GM10248 (cell line): ENCODE measurements at regions not wholly inside any gene's neighbourhood (a gene's known extent, or its start where the extent isn't known, plus 50 kb on each side); places are given as distances from the start of the nearest gene placed in this dataset.

Experiments
- CTCF ChIA-PET: fragments of 300-600 bp; sonication (Branson Sonifier 250); formaldehyde crosslinking; extraction: SDS; loops from one replicate; lab custom pipeline; 2021; ENCODE audit warnings: antibody characterized with exemption; lab: Yijun Ruan, JAX
- POLR2A ChIA-PET: fragments of 350-650 bp; sonication (Branson Sonifier 250); formaldehyde crosslinking; extraction: SDS; loops from one replicate; lab custom pipeline; 2020; ENCODE audit warnings: antibody characterized with exemption; lab: Yijun Ruan, JAX
- DNase-seq: peaks from one replicate; pipeline ENCODE4 v3.0.0; 2012; ENCODE audit errors: extremely low spot score
- CTCF ChIP-seq: IDR thresholded peaks from 2 replicates; pipeline ENCODE4 v1.5.1; 2012; ENCODE audit warnings: mild to moderate bottlenecking, low read depth; ENCODE audit errors: extremely low read depth, missing control alignments, control extremely low read depth

DNA sequence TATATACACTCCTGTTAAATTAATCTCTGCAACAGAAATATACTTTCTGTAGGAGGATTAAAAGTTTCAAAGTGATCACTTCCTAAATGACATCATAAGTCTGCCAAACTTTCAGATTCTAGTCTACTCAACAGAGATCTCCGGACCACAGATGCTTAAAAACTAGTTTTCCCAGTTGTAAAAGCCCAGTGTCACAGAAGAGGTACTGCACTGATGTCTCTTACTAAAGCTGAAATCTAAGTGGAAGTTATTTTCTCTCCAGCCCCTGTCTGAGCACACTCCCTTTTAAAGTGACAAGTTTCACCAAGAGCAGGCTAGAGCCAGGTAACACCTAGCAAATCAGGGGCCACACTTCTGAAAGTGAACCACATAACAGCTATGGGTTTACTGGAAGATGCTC is 71.6 kb upstream of the DST start:
- POLR2A ChIA-PET, result no interaction called here
- no peak for TF ChIP-seq CTCF
- CTCF ChIA-PET, result interaction anchor here (1.2 to 6.4 kb wide), 7 partner anchors 13 to 135 kb away, joined by 3 to 63 read pairs (median 4); no protein-coding TSS in a partner anchor
- DNase-seq, result no peak

DNA sequence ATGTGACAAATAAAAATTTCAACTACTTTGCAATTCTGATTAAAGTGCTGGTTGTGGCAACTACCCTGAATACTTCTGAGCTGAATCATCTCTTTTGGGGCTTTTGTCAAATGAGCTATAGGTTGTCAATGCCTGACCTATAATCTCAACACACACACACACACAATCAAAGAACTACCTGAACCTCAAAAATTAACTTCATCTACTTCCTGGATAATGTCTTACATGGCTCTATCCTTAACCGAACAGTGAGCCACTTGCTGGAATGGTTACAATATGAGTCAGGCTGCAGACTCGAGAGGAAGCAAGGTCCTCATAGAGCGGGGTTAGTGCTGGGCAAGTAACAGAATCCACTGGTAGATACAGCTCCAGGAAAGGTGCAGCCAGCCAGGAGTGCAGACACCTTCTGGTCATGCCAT is 70.6 kb upstream of the DST start:
- TF ChIP-seq CTCF, result no peak
- ChIA-PET POLR2A (interaction anchor here (0.5 kb wide), 1 partner anchor 137 kb away, joined by 3 read pairs; no protein-coding TSS in a partner anchor), CTCF (interaction anchor here (0.8 to 6.4 kb wide), 16 partner anchors 12 to 242 kb away, joined by 3 to 63 read pairs (median 4); partner anchors contain the start of gene BEND6)
- DNase-seq, result no peak

- POLR2A ChIA-PET, result no interaction called here
- TF ChIP-seq CTCF, result no peak
- no peak for DNase-seq
- CTCF ChIA-PET, result interaction anchor here (0.9 to 6.4 kb wide), 9 partner anchors 8 to 139 kb away, joined by 3 to 63 read pairs (median 11); no protein-coding TSS in a partner anchor
Observed at GRCh38 chr6:56710967-56711366, 68.3 kb upstream of the DST start.

- ChIA-PET CTCF (interaction anchor here (0.7 to 6.4 kb wide), 26 partner anchors 8 to 340 kb away, joined by 3 to 63 read pairs (median 4); no protein-coding TSS in a partner anchor), POLR2A (no interaction called here)
- no peak for TF ChIP-seq CTCF
- no peak for DNase-seq
Observed at GRCh38 chr6:56709650-56710049, 67.0 kb upstream of the DST start.

DNA sequence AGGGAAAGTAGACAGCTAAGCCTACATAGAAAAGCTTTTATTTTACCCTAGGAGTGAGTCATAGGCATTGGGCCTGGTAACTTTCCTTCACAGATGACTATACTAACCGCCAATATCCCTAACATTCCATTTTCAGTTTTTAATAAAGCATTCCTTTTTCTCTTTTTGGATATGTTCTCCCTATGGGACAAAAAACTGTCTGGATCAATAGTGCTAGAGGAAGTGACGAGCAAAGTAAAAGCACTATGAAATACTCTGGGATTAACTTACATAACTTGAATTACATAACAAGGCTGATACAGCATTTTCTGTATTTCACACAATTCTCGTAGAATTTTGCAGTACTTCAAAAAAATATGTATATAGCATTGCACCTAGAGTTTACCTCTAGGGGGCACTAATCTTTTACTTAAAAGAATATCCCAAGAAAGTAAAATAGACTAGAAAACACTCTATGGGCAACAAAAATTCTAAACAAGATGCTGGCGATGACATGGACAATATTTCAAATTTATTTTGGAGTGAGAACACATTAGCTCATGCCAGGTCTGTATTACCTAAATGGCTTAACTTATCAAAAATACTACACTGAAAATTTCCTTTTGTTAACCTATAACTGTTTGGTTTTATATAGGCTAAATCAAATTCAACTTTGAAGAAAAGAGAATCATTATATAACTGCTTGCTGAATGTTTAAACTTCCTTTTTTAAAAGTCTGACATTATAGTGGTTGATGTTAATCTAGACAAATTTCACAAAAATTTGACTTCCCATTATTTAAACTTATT is 66.3 kb upstream of the DST start:
- ChIA-PET CTCF (interaction anchor here (0.7 to 6.4 kb wide), 30 partner anchors 9 to 339 kb away, joined by 3 to 63 read pairs (median 4); no protein-coding TSS in a partner anchor), POLR2A (no interaction called here)
- peak; percentile 41 for DNase-seq
- peak; percentile 43 for TF ChIP-seq CTCF

- POLR2A ChIA-PET, result no interaction called here
- no peak for TF ChIP-seq CTCF
- CTCF ChIA-PET, result interaction anchor here (1.2 to 6.0 kb wide), 3 partner anchors 9 to 144 kb away, joined by 3 to 38 read pairs (median 4); no protein-coding TSS in a partner anchor
- no peak for DNase-seq
Observed at GRCh38 chr6:56706981-56707726, 64.5 kb upstream of the DST start.
